ENCODE measurements at regions not wholly inside any gene's neighbourhood (a gene's known extent, or its start where the extent isn't known, plus 50 kb on each side); places are given as distances from the start of the nearest gene placed in this dataset.

DNA sequence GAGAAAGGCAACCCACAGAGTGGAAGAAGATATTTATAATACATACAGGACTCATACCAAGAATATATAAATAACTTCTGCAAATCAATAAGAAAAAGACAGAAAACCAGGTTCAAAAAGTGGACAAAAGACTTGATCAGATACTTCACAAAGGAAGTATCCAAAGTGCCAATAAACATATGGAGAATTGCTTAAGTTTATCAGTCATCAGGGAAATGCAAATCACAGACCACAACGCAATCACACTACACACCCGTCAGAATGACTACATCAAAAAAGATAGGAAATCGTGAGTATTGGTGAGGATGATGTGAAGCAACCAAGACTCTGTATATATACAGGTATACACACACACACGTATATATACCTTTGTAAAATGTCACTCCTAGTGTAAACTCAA is 180.6 kb downstream of the FAM43A start:
- TF ChIP-seq, protein P1, sequence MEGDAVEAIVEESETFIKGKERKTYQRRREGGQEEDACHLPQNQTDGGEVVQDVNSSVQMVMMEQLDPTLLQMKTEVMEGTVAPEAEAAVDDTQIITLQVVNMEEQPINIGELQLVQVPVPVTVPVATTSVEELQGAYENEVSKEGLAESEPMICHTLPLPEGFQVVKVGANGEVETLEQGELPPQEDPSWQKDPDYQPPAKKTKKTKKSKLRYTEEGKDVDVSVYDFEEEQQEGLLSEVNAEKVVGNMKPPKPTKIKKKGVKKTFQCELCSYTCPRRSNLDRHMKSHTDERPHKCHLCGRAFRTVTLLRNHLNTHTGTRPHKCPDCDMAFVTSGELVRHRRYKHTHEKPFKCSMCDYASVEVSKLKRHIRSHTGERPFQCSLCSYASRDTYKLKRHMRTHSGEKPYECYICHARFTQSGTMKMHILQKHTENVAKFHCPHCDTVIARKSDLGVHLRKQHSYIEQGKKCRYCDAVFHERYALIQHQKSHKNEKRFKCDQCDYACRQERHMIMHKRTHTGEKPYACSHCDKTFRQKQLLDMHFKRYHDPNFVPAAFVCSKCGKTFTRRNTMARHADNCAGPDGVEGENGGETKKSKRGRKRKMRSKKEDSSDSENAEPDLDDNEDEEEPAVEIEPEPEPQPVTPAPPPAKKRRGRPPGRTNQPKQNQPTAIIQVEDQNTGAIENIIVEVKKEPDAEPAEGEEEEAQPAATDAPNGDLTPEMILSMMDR (IDR thresholded peaks at IDR 0.05): no peak
- TF ChIP-seq SIN3A (IDR thresholded peaks at IDR 0.05; ENCODE audit: borderline replicate concordance, insufficient read depth, low read depth, low read length) (no peak), POLR2AphosphoS5 (IDR thresholded peaks at IDR 0.05; ENCODE audit: low read depth, low read length) (no peak)

Measured in Panc1 (cell line).